ENCODE measurements at regions not wholly inside any gene's neighbourhood (a gene's known extent, or its start where the extent isn't known, plus 50 kb on each side); places are given as distances from the start of the nearest gene placed in this dataset.

GRCh38 chr7:25353196-25353595, 124.9 kb upstream of the NPVF start:
- TF ChIP-seq CTCF (IDR thresholded peaks at IDR 0.05; ENCODE audit: insufficient read depth, low read length) (no peak), SPI1 (IDR thresholded peaks at IDR 0.05; ENCODE audit: borderline replicate concordance, low read depth) (no peak)

Measured in HL-60 (cell line).